ENCODE measurements at regions not wholly inside any gene's neighbourhood (a gene's known extent, or its start where the extent isn't known, plus 50 kb on each side); places are given as distances from the start of the nearest gene placed in this dataset.
"Not testable (repeated sequence)": the region's sequence is repeated elsewhere in the genome, so short reads cannot be mapped to it uniquely, and the experiment has no call there.

- Histone ChIP-seq H3K27ac (no peak overlapping the region), H3K9me3 (no peaks in the 10 kb centered on the region), H3K4me1 (ENCODE audit: control insufficient read depth in 1 of 2, low read depth in 2 of 2) (no peaks in the 10 kb centered on the region), H3K4me3 (no peak overlapping the region), H3K27me3 (replicated peaks; ENCODE audit: insufficient read depth) (no peaks in the 10 kb centered on the region), H3K36me3 (no peaks in the 10 kb centered on the region)
- TF ChIP-seq CTCF (IDR thresholded peaks at IDR 0.05): no peak
- DNase-seq (ENCODE audit: low spot score) (no peak), ATAC-seq (ENCODE audit: insufficient number of reproducible peaks, low FRiP score, low read depth) (no peak)
Measured at GRCh38 chr17:45667591-45668171, 116.4 kb upstream of the CRHR1 start.

- TF ChIP-seq CTCF (IDR thresholded peaks at IDR 0.05): no peak
- Histone ChIP-seq H3K36me3 (no peaks in the 10 kb centered on the region), H3K9me3 (no peaks in the 10 kb centered on the region), H3K4me3 (no peak overlapping the region), H3K4me1 (ENCODE audit: control insufficient read depth in 1 of 2, low read depth in 2 of 2) (no peaks in the 10 kb centered on the region), H3K27ac (no peak overlapping the region), H3K27me3 (replicated peaks; ENCODE audit: insufficient read depth) (no peaks in the 10 kb centered on the region)
- DNase-seq (ENCODE audit: low spot score) (no peak), ATAC-seq (ENCODE audit: insufficient number of reproducible peaks, low FRiP score, low read depth) (no peak)
Measured at GRCh38 chr17:45668316-45668715, 115.8 kb upstream of the CRHR1 start.

GRCh38 chr17:45672301-45672700, 111.8 kb upstream of the CRHR1 start:
- ATAC-seq (ENCODE audit: insufficient number of reproducible peaks, low FRiP score, low read depth): no peak
- no peak overlapping the region for H3K27ac ChIP-seq
- no peaks in the 10 kb centered on the region for H3K9me3 ChIP-seq
- H3K4me3 ChIP-seq: no peak overlapping the region
- no peaks in the 10 kb centered on the region for H3K4me1 ChIP-seq (ENCODE audit: control insufficient read depth in 1 of 2, low read depth in 2 of 2)
- H3K36me3 ChIP-seq: no peaks in the 10 kb centered on the region
- TF ChIP-seq CTCF (IDR thresholded peaks at IDR 0.05): no peak
- DNase-seq (ENCODE audit: low spot score): no peak
- no peaks in the 10 kb centered on the region for H3K27me3 ChIP-seq (replicated peaks; ENCODE audit: insufficient read depth)

GRCh38 chr17:45672792-45673191, 111.3 kb upstream of the CRHR1 start:
- ATAC-seq (ENCODE audit: insufficient number of reproducible peaks, low FRiP score, low read depth): no peak
- DNase-seq (ENCODE audit: low spot score): no peak
- H3K27ac ChIP-seq: no peak overlapping the region
- TF ChIP-seq CTCF (IDR thresholded peaks at IDR 0.05): no peak
- no peaks in the 10 kb centered on the region for H3K36me3 ChIP-seq
- H3K27me3 ChIP-seq (replicated peaks; ENCODE audit: insufficient read depth): no peaks in the 10 kb centered on the region
- H3K9me3 ChIP-seq: no peaks in the 10 kb centered on the region
- no peaks in the 10 kb centered on the region for H3K4me1 ChIP-seq (ENCODE audit: control insufficient read depth in 1 of 2, low read depth in 2 of 2)
- H3K4me3 ChIP-seq: no peak overlapping the region

- H3K4me3 ChIP-seq; DNase-seq (ENCODE audit: low spot score); H3K36me3 ChIP-seq; H3K4me1 ChIP-seq (ENCODE audit: control insufficient read depth in 1 of 2, low read depth in 2 of 2); ATAC-seq (ENCODE audit: insufficient number of reproducible peaks, low FRiP score, low read depth); H3K9me3 ChIP-seq; H3K27ac ChIP-seq; H3K27me3 ChIP-seq (replicated peaks; ENCODE audit: insufficient read depth): not testable (repeated sequence)
Measured at GRCh38 chr17:45673759-45674158, 110.4 kb upstream of the CRHR1 start.

GRCh38 chr17:45675012-45675411, 109.1 kb upstream of the CRHR1 start:
- H3K4me3 ChIP-seq: no peak overlapping the region
- H3K36me3 ChIP-seq: no peaks in the 10 kb centered on the region
- DNase-seq (ENCODE audit: low spot score) (no peak), ATAC-seq (ENCODE audit: insufficient number of reproducible peaks, low FRiP score, low read depth) (no peak)
- H3K9me3 ChIP-seq: no peaks in the 10 kb centered on the region
- TF ChIP-seq CTCF (IDR thresholded peaks at IDR 0.05): no peak
- no peaks in the 10 kb centered on the region for H3K27me3 ChIP-seq (replicated peaks; ENCODE audit: insufficient read depth)
- H3K4me1 ChIP-seq (ENCODE audit: control insufficient read depth in 1 of 2, low read depth in 2 of 2): no peaks in the 10 kb centered on the region
- no peak overlapping the region for H3K27ac ChIP-seq
